ENCODE measurements at regions not wholly inside any gene's neighbourhood (a gene's known extent, or its start where the extent isn't known, plus 50 kb on each side); places are given as distances from the start of the nearest gene placed in this dataset.

DNA sequence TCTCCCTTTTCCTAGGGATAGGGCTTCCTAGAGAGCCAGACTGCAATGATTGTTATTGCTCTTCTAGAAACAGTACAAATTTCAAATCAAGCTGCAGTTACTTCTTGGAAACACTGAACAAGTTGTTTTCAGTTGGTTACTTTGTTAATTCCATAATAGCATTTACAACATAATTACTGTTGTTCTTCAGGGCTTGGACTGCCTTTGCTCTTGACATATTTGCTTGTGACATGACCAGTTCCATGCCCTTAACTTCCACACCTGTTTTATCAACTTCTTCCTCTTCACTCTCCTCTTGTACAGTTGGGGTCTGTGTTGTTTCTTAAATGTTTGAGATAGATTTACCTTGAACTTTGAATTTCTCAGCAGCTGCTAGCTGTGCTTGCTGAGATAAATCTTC is 104.4 kb downstream of the SEC23IP start:
- H3K27ac Mint-ChIP-seq, result no peak overlapping the region
- peaks cover 9% of the 10 kb centered on the region; the same call in 1 of the 2 replicates for H3K9me3 Mint-ChIP-seq
- no peaks in the 10 kb centered on the region for H3K36me3 Mint-ChIP-seq (ENCODE audit: low read depth)
- H3K4me3 Mint-ChIP-seq, result no peak overlapping the region
- no peaks in the 10 kb centered on the region for H3K4me1 Mint-ChIP-seq (ENCODE audit: low read depth)
- H3K27me3 Mint-ChIP-seq (ENCODE audit: insufficient read depth), result no peaks in the 10 kb centered on the region
- no peak for DNase-seq
- TF ChIP-seq, protein P1, sequence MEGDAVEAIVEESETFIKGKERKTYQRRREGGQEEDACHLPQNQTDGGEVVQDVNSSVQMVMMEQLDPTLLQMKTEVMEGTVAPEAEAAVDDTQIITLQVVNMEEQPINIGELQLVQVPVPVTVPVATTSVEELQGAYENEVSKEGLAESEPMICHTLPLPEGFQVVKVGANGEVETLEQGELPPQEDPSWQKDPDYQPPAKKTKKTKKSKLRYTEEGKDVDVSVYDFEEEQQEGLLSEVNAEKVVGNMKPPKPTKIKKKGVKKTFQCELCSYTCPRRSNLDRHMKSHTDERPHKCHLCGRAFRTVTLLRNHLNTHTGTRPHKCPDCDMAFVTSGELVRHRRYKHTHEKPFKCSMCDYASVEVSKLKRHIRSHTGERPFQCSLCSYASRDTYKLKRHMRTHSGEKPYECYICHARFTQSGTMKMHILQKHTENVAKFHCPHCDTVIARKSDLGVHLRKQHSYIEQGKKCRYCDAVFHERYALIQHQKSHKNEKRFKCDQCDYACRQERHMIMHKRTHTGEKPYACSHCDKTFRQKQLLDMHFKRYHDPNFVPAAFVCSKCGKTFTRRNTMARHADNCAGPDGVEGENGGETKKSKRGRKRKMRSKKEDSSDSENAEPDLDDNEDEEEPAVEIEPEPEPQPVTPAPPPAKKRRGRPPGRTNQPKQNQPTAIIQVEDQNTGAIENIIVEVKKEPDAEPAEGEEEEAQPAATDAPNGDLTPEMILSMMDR (IDR thresholded peaks at IDR 0.05), result no peak

DNA sequence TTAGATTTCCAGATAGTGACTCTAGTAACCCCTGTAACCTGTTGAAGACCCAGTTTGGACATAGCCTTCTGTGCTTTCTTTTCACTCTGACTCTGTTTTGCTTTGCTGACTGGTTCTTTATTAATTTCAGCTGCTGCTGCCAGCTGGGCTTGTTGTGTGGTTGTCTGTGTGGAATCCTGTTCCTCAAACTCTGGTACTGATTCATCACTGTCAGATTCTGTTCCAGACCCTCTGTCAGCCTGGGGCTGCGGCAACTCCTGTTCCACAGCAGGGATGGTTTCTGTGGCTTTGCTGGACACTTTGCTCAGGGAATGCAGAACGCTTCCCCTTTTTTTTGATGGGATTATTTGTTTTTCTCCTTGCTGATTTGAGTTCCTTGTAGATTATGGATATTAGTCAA is 104.9 kb downstream of the SEC23IP start:
- TF ChIP-seq, protein P1 (IDR thresholded peaks at IDR 0.05), result no peak
- Mint-ChIP-seq H3K4me1 (ENCODE audit: low read depth) (no peaks in the 10 kb centered on the region), H3K9me3 (peaks cover 9% of the 10 kb centered on the region; the same call in 1 of the 2 replicates), H3K4me3 (no peak overlapping the region), H3K36me3 (ENCODE audit: low read depth) (no peaks in the 10 kb centered on the region), H3K27me3 (ENCODE audit: insufficient read depth) (no peaks in the 10 kb centered on the region), H3K27ac (no peak overlapping the region)
- DNase-seq, result no peak

DNA sequence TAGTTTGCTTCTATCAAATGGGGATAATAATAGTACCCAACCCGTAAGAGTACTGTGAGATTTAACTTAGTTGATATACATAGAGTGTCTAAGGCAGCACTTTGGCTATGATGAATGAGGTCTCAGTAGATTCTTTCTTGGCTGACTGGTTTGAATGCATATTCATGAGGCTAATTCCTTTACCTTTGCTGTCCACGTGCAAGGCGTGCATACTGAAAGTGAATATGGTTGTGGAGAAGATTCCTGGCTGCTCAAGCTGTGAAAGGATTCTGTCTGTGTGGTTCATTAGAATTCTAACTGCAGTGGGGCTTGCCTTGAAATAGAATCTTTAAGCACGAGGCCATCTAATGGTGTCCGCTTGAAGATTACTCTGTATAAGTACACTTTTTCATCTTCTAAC is 110.3 kb downstream of the SEC23IP start:
- Mint-ChIP-seq H3K27me3 (ENCODE audit: insufficient read depth) (peaks cover 3% of the 10 kb centered on the region; the same call in 1 of the 2 replicates), H3K9me3 (no peaks in the 10 kb centered on the region), H3K4me3 (no peak overlapping the region), H3K36me3 (ENCODE audit: low read depth) (no peaks in the 10 kb centered on the region), H3K4me1 (ENCODE audit: low read depth) (no peaks in the 10 kb centered on the region), H3K27ac (no peak overlapping the region)
- DNase-seq, result no peak
- TF ChIP-seq, protein P1 (IDR thresholded peaks at IDR 0.05), result no peak

DNA sequence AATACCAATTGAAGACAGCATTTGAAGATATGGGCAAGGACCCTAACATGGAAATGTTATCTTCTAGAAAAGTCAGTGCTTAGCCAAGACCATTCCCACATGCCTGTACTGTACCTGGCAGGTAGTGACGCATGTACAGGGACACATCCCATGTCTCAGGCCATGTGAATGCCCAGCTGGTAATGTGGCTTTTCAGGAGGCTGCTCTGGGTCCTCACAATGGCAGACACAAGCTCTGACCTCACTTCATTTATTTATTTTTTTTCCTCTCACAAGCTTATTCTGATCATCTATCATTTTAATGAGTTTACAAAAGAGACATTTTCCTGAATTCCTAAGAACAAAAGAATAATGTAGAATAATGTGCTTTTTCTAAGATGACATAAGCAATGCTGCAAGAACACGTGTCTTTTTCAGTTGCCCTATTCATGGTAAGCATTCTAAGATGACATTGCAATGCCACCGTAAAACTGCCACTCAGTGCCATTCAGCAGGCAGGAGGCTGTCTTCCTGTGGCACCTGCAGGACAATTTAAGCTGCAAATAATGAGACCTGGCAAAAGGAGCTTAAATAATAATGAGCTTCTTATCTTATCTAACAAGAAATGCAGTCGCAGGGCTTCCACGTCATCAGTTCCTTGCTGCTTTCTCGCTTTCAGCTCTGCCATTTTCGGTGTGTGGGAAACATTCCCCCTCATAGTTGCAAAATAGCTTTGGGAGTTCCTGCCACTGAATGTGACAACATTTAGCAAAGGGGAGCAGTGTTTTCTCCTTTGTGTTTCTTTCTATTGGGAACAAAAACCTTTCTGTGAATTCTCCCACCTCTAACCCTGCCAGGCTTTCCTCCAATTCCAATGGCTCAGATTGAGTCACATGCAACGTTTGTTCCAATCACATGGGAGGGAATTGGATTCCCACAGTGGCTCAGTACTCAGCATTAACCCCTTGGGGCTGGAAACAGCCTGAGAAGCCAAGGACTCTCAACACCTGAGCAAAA is 113.0 kb downstream of the SEC23IP start:
- Mint-ChIP-seq H3K27me3 (ENCODE audit: insufficient read depth) (peaks cover 3% of the 10 kb centered on the region; the same call in 1 of the 2 replicates), H3K4me3 (peak overlapping the region; percentile 36; the same call in 1 of the 2 replicates), H3K36me3 (ENCODE audit: low read depth) (no peaks in the 10 kb centered on the region), H3K4me1 (ENCODE audit: low read depth) (no peaks in the 10 kb centered on the region), H3K27ac (no peak overlapping the region), H3K9me3 (peaks cover 1% of the 10 kb centered on the region; the same call in 1 of the 2 replicates)
- DNase-seq, result no peak
- TF ChIP-seq, protein P1 (IDR thresholded peaks at IDR 0.05), result no peak

DNA sequence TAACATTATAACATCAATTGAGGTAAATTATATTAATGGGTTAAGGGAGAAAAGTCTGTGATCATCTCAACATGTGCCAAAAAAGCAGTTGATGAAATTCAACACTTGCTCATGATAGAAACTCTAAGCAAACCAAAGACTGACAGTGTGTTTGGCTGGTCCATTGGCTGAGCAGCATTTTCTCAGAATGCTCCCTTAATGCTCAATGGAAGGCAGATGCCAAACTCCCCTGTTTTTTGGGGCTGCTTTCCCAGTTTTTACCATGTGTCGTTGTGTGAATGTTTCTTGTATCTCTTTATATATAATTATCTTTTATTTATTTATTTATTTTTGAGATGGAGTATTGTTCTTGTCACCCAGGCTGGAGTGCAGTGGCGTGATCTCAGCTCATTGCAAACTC is 114.7 kb downstream of the SEC23IP start:
- Mint-ChIP-seq H3K9me3 (peaks cover 4% of the 10 kb centered on the region; the same call in 1 of the 2 replicates), H3K27ac (no peak overlapping the region), H3K36me3 (ENCODE audit: low read depth) (no peaks in the 10 kb centered on the region), H3K4me3 (no peak overlapping the region), H3K27me3 (ENCODE audit: insufficient read depth) (peaks cover 6% of the 10 kb centered on the region), H3K4me1 (ENCODE audit: low read depth) (peaks cover 6% of the 10 kb centered on the region)
- TF ChIP-seq, protein P1 (IDR thresholded peaks at IDR 0.05), result no peak
- no peak for DNase-seq
